Transverse colon (tissue), 4 donors: ENCODE measurements at regions not wholly inside any gene's neighbourhood (a gene's known extent, or its start where the extent isn't known, plus 50 kb on each side); places are given as distances from the start of the nearest gene placed in this dataset.

Experiments
- CTCF ChIP-seq, 5 experiments: fragments of 200-600 bp in 3 of 5; fragments of 450-650 bp in 2 of 5; sonication (generic) in 3 of 5; IDR thresholded peaks; 1 replicate in 2 of 5; 2 replicates in 3 of 5; pipeline ENCODE4 v1.5.1; 2016 to 2017; ENCODE audit warnings: antibody characterized with exemption in 5 of 5, inconsistent platforms in 3 of 5, mild to moderate bottlenecking in 2 of 5, moderate library complexity in 1 of 5
- EP300 ChIP-seq: sonication (generic); formaldehyde crosslinking; IDR thresholded peaks from one replicate; pipeline ENCODE4 v1.6.1; 2017; ENCODE audit warnings: antibody characterized with exemption, low read depth
- POLR2A ChIP-seq: fragments of 450-650 bp; IDR thresholded peaks from one replicate; pipeline ENCODE4 v1.6.1; 2016; ENCODE audit warnings: antibody characterized with exemption, mild to moderate bottlenecking, moderate library complexity
- POLR2AphosphoS5 ChIP-seq, 3 donors: sonication (generic); formaldehyde crosslinking; IDR thresholded peaks; one replicate each; pipeline ENCODE4 v1.6.1; 2016; ENCODE audit warnings: antibody characterized with exemption in 3 of 3

GRCh38 chr1:94621802-94622201 is 80.2 kb upstream of the F3 start:
- TF ChIP-seq POLR2A (no peak), CTCF (IDR thresholded peaks at IDR 0.05) (no peak), POLR2AphosphoS5 (IDR thresholded peaks at IDR 0.05) (no peak), EP300 (no peak)
